ENCODE measurements at regions not wholly inside any gene's neighbourhood (a gene's known extent, or its start where the extent isn't known, plus 50 kb on each side); places are given as distances from the start of the nearest gene placed in this dataset.

- no peak for DNase-seq
These were observed 177.2 kb downstream of the CTTN start for GRCh38 chr11:70575396-70576060.

GRCh38 chr11:70577258-70577603 is 178.9 kb downstream of the CTTN start:
- no peak for DNase-seq

GRCh38 chr11:70577948-70578347 is 179.6 kb downstream of the CTTN start:
- DNase-seq = no peak

- no peak for DNase-seq
These were observed 180.0 kb downstream of the CTTN start for GRCh38 chr11:70578371-70578770.

- no peak for DNase-seq
These were observed 180.5 kb downstream of the CTTN start for GRCh38 chr11:70578831-70579230.

GRCh38 chr11:70579316-70579955 is 181.1 kb downstream of the CTTN start:
- no peak for DNase-seq

- DNase-seq = no peak
These were observed 181.9 kb downstream of the CTTN start for GRCh38 chr11:70580036-70580805.

- no peak for DNase-seq
These were observed 183.9 kb downstream of the CTTN start for GRCh38 chr11:70581991-70582885.

- no peak for DNase-seq
These were observed 184.7 kb downstream of the CTTN start for GRCh38 chr11:70582886-70583641.

GRCh38 chr11:70583781-70584218 is 185.5 kb downstream of the CTTN start:
- no peak for DNase-seq

GRCh38 chr11:70584498-70585235 is 186.3 kb downstream of the CTTN start:
- no peak for DNase-seq

GRCh38 chr11:70585236-70585545 is 186.9 kb downstream of the CTTN start:
- DNase-seq = no peak

- no peak for DNase-seq
These were observed 188.1 kb downstream of the CTTN start for GRCh38 chr11:70586261-70587074.

GRCh38 chr11:70587075-70587389 is 188.7 kb downstream of the CTTN start:
- DNase-seq = no peak

GRCh38 chr11:70590356-70590991 is 192.1 kb downstream of the CTTN start:
- no peak for DNase-seq

- DNase-seq = no peak
These were observed 194.4 kb downstream of the CTTN start for GRCh38 chr11:70592641-70593165.

- no peak for DNase-seq
These were observed 195.2 kb downstream of the CTTN start for GRCh38 chr11:70593446-70593983.

GRCh38 chr11:70594031-70594430 is 195.7 kb downstream of the CTTN start:
- DNase-seq = no peak

- no peak for DNase-seq
These were observed 196.3 kb downstream of the CTTN start for GRCh38 chr11:70594606-70595005.

GRCh38 chr11:70595016-70595415 is 196.7 kb downstream of the CTTN start:
- no peak for DNase-seq
